ENCODE measurements at regions not wholly inside any gene's neighbourhood (a gene's known extent, or its start where the extent isn't known, plus 50 kb on each side); places are given as distances from the start of the nearest gene placed in this dataset.

GRCh38 chr13:53878861-53879260, 850.2 kb downstream of the OLFM4 start:
- TF ChIP-seq POLR2A (IDR thresholded peaks at IDR 0.05) (no peak), CTCF (IDR thresholded peaks at IDR 0.05) (no peak)

All from upper lobe of left lung (tissue), 4 donors.